Hippocampal formation (tissue), 2 donors: ENCODE measurements at regions not wholly inside any gene's neighbourhood (a gene's known extent, or its start where the extent isn't known, plus 50 kb on each side); places are given as distances from the start of the nearest gene placed in this dataset.
A peak's percentile ranks its signal among the peaks of the same experiment; 100 is the strongest.
"Not testable (repeated sequence)": the region's sequence is repeated elsewhere in the genome, so short reads cannot be mapped to it uniquely, and the experiment has no call there.

Experiments
- DNase-seq, 2 donors: peaks; one replicate each; lab custom pipeline; 2025; lab: John Stamatoyannopoulos, UW

DNA sequence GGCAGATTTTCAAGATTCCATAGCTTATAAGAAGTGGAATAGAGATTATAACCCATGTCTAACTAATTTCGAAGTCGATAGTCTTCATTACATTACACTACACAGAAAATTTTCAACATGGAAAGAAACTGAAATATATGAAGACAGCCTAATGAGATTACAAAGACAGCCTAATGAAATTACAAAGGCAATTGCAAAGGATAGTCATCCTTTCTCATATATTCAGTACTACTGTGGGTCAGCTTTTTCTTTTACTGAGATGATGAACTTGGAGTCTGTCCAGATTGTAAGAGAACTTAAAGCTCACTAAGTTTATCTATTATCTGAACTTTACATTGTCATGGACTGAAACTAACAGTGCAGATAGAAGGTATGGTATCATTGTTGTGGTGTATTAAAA, 304.4 kb upstream of the MBL2 start:
- DNase-seq = no peak

DNA sequence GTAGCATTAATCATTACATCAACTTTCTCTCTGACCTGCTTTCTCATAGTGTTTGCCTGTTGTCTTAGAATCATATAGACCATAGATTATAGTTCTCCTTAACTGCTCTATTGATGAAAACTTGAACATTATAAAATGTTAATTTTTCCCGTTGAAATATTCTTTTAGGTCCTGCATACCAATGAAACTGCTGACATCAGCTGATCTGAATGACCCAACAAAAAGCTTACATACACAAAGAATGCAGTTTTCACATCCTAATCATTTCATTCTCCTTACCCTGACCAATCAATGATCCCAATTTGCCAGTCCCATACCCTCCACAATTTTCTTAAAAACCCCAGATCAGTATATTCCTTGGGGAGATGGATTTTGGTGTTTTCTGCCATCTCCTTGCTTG, 302.9 kb upstream of the MBL2 start:
- no peak for DNase-seq

DNA sequence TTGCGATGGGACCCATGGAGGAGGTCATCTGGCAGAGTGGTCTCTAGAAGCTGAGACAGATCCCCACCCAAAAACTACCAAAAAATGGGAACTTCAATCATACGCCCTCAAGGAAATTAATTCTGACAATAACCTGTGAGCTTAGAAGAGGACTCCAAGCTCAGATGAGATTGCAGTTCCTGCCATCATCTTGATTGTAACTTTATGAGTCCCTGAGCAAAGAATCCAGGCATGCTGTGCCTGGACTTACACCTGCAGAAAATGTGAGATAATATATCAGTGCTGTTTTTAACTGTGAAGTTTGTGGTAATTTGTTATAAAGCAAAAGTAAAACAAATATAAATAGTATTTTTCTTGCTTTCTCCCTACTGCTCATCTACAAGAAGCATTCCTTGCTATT, 299.6 kb upstream of the MBL2 start:
- DNase-seq = no peak

DNA sequence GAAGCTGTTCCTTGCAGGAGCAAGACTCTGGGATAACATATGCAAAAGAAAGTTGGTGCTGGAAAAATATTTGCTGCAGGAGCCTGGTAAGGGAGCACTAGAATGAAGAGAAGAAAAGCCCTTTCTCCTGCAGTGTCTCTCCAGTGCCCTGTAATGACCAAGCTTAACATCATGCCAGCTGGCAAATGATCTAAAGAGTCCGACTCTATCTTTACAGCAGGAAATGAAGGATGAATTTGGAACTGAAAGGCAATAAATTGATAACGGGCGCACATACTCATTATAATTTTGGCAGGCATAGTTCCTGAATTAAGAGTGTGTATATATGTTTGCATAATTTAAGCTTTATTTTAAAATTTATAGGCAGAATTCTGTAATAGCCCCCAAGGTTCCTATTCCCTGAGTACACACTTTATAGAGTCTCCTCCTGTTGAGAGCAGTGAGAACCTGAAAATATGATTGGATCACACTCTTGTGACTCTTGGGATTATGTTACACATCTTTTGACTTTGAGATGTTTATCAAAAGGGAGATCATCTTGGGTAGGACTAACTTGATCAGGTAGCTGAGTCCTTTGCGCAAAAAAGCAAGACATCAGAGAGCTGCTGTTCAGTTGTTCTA, 299.0 kb upstream of the MBL2 start:
- no peak for DNase-seq

GRCh38 chr10:53069013-53069412, 296.4 kb upstream of the MBL2 start:
- no peak for DNase-seq

DNA sequence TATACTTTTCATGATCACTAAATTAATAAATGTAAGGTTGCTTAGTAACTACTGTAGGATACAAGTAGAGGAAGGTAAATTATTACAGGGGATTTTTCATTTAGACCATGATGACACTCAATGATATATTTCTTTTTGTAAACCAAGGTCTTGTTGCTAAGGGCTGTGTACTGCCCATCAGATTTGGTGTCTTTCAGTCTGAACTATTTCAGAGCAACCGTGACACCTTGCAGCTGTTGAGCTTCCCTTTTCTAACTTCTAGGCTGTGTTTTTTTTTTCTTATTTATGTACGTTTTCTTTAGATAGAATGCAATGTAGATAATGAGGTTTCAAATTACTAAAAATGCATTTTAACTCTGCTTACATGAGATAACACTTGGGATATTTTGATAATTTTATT, 292.0 kb upstream of the MBL2 start:
- DNase-seq = no peak

GRCh38 chr10:53063805-53064204, 291.2 kb upstream of the MBL2 start:
- DNase-seq = no peak

- DNase-seq = no peak
Observed at GRCh38 chr10:53052521-53053164, 280.1 kb upstream of the MBL2 start.

GRCh38 chr10:53045315-53045714, 272.7 kb upstream of the MBL2 start:
- DNase-seq = no peak

DNA sequence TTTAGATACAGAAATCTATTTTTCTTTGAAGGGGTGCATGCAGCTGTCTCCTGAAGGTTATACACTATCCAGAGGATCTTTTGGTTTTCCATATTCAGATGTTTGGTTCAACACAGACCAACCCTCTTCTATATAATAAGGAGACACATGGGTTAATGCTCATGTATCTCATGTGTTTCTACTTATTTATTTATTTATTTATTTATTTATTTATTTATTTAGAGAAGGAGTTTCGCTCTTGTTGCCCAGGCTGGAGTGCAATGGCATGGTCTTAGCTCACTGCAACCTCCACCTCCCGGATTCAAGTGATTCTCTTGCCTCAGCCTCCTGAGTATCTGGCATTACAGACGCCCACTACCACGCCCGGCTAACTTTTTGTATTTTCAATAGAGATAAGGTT, 263.2 kb upstream of the MBL2 start:
- DNase-seq = not testable (repeated sequence)

GRCh38 chr10:53033396-53033795, 260.8 kb upstream of the MBL2 start:
- DNase-seq = peak in 1 of 2 donors; percentile 6

GRCh38 chr10:53029872-53030849, 257.6 kb upstream of the MBL2 start:
- not testable (repeated sequence) for DNase-seq

GRCh38 chr10:53029449-53029848, 256.9 kb upstream of the MBL2 start:
- no peak for DNase-seq

GRCh38 chr10:53025765-53026164, 253.2 kb upstream of the MBL2 start:
- DNase-seq = not testable (repeated sequence)

- no peak for DNase-seq
Observed at GRCh38 chr10:53025172-53025711, 252.7 kb upstream of the MBL2 start.

DNA sequence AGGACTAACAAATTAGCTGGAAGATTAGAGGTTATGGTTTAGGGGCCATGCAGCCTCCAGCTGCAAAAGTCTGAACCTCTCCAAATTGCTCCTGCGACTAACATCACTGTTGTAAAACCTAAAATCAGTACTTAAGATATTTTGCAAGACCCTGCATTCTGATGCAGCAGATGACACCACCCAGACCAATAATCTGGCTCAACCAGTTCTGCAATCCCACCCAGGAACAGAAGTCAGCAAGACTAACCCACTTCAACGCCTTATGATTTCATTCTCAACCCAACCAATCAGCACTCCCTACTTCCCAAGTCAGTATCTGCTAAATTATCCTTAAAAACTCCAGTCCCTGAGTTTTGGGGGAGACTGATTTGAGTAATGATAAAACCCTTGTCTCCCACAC, 250.8 kb upstream of the MBL2 start:
- no peak for DNase-seq

DNA sequence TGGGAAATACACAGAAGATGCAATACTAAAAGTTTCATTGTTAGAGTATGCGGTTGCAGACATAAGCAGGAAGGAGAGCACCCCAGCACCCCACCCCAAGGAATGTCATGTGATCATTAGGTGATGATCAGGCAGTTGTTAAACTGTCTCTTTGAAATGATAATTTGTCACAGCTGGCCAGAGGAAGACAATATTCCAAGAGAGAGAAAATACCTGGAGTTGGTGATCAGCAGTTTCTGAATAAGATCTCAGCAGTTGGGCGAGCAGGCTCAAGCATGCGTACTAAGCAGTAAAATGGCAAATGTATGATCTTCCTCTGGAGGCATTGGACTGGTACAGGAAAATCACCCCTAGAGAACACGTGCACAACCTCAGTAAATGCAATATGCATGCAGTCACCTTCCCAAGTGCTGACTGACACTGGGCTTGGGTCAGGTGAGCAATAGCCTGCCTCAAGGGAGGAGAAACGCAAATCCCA, 250.1 kb upstream of the MBL2 start:
- no peak for DNase-seq

GRCh38 chr10:53013201-53013810, 240.7 kb upstream of the MBL2 start:
- no peak for DNase-seq

GRCh38 chr10:53009961-53010907, 237.7 kb upstream of the MBL2 start:
- no peak for DNase-seq

DNA sequence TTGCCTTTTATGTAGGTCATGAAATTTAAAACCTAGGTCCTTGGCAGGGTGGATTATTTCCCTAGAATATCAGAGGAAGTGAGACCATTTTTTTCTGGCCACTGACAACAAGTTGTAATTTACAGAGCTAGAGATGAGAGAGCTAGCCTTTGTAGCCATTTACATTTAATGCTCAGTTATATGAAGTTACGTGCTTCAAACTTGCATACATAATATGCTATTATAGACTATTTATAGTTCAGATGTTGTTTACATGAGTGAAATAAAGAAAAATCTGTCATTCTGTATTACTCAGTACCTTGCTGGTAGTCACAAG, 234.9 kb upstream of the MBL2 start:
- no peak for DNase-seq
